GM13976 (cell line): ENCODE measurements at regions not wholly inside any gene's neighbourhood (a gene's known extent, or its start where the extent isn't known, plus 50 kb on each side); places are given as distances from the start of the nearest gene placed in this dataset.

Experiments
- DNase-seq: peaks from one replicate; pipeline ENCODE4 v3.0.0; 2012; ENCODE audit warnings: low spot score
- in situ Hi-C: fragments of 300-500 bp; cut with MboI; formaldehyde crosslinking; loops from one replicate; pipeline ENCODE4 v1.12.0; 2022; ENCODE audit warnings: low sequenced_read_pairs, mixed read lengths, inconsistent platforms; ENCODE audit not compliant: unreplicated experiment
- TF ChIP-seq, protein P1 (sequence below): IDR thresholded peaks from 2 replicates; pipeline ENCODE4 v1.5.1; 2012; ENCODE audit warnings: borderline replicate concordance, mild to moderate bottlenecking; ENCODE audit not compliant: insufficient read depth; ENCODE audit errors: extremely low read depth, missing control alignments, control extremely low read depth

DNA sequence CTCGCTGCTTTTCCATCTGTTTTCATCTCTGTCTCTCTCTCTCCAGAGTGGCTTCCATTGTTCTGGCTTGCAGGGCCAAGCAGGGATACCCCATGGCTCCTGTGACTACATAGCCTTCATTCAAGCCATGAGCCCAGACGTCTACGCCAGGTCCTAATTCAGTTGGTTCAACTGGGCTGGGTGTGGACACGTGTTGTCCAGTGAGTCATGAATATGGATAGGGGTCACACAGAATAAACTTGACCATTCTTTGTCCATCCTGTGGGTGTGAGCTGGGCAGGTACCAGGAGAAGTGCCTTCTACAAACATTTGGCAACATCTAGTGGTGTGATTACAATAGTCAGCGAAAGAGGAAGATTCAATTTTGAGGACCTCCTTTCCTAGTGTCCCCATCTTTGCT is 96.9 kb upstream of the ARMC2 start:
- DNase-seq = no peak
- in situ Hi-C loops = no loop called here

DNA sequence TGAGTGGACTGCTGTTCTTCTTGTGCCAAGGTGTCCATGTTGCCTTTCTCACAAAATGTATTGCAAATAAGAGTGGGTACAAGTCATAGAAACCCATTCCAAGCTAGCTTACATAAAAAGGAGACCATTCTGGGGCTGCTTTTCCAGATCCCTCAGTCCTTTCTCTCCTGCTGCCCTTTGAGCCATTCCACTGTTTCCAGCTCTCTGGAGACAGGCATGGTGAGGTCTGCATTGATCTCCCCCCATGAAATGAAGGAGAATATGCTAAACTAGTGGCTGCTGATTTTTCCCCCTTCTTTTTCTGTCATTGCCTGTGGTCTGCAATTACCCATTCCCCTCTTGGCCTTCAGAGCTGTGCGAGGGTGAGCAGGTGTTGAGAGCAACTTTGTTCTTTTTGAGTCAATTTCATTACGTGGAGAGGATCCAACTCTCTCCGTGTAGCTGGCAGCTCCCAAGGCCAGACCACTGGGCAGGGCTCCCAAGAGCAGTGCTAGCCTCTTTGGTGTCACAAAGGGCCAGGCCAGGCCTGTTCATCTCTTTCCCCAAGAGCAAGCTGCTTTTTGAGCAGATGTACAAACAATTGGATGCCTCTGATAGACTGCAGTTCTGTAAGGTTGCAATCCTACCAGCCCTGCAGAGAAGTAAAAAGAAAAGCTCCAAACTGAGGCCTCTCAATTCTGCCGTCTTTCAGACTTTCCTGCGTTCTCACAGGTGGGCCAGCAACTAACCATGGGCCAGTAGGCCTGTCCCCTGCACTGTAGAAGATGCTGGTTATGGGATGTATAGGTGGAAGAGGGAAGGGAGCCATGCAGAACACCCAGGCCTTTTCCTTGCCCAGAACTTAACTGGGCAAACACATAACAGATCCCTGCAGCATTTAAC is 96.1 kb upstream of the ARMC2 start:
- no peak for DNase-seq
- in situ Hi-C loops = no loop called here
- TF ChIP-seq, protein P1, sequence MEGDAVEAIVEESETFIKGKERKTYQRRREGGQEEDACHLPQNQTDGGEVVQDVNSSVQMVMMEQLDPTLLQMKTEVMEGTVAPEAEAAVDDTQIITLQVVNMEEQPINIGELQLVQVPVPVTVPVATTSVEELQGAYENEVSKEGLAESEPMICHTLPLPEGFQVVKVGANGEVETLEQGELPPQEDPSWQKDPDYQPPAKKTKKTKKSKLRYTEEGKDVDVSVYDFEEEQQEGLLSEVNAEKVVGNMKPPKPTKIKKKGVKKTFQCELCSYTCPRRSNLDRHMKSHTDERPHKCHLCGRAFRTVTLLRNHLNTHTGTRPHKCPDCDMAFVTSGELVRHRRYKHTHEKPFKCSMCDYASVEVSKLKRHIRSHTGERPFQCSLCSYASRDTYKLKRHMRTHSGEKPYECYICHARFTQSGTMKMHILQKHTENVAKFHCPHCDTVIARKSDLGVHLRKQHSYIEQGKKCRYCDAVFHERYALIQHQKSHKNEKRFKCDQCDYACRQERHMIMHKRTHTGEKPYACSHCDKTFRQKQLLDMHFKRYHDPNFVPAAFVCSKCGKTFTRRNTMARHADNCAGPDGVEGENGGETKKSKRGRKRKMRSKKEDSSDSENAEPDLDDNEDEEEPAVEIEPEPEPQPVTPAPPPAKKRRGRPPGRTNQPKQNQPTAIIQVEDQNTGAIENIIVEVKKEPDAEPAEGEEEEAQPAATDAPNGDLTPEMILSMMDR = no peak

More for the DNA sequence above, 96.9 kb upstream of the ARMC2 start:
- TF ChIP-seq, protein P1 = no peak

DNA sequence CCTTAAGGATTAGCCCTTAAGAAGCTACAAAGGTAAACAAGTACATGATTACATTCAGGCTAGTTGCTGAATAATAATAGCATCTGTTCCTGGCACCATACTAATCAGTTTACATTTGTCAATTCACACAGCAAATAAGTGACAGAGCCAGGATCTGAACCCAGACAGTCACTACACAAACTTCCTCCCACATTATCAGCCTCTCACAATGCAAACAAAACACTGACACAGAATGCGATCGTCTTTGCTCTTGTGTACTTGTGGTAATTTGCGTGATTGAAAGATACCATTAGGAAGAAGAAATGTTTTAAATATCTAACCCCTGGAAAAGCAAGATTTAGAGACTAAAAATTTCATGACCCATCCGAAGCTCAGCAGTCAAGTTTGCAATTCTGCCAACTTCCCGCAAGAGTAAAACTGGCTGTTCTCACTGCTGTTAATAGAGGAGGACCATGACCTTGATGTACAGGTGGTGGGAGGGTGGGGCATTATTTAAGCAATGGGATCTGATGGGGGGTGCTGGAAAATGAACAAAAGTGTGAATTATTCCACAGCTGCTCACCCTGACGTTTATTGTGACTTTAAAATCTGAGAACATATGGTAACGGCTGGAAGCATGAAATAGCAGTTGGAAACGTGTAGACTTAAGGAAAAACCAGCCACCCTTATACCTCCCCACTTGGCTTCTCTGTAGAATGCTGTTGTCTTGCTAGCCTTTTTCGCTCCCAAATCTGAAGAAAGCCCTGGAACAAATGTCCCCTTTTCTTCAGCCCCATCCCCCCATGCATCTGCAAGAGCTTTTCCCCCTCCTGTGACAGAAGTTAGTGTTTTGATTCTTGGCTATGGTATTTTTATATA is 95.3 kb upstream of the ARMC2 start:
- no peak for DNase-seq
- TF ChIP-seq, protein P1 = no peak
- in situ Hi-C loops = no loop called here

DNA sequence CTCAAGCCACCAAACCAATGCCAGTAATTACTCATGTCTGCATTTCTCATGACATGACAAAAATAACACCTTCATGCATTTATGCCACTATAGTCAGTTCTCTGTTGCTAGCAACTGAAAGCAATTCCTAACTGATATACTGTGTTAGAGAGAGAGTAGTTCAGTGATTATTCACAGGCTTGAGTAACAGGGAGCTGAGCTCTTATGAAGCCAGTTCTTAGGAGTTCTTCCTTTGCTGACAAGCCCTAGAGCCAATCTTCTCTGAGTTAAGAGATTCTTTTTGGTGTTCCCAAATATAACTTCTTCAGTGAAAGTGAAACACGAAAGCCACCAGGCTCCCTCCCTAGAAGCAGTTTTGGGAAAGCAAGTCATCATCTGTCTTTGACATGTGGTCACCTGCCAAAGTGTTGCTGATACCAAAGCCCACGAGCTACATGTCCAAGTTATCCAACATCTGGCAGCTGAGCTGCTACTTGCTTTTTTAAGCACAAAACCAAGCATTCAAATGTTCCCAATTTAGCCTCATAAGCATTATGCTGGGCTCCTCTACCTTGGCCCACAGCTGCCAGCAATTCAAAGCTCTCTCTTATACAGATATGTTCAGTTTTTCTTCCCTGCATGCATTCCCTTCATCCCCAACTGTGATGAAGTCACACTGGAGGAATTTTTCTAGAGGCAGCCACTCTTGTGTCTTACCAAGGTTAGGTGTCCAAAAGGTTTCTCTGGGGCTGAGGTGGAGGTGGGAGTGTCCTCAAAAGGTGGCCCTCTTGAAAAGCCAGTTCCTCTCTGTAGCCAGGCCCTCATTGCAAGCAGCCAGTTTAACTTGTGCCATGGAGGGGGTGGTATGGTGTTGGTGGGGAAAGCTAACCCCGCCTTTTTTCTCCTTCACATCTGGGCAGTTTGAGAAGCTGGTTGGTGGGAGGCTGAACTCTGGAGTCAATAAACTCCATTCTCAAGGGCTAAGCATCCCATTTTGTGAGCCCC is 92.7 kb upstream of the ARMC2 start:
- in situ Hi-C loops = no loop called here
- TF ChIP-seq, protein P1 = no peak
- no peak for DNase-seq

DNA sequence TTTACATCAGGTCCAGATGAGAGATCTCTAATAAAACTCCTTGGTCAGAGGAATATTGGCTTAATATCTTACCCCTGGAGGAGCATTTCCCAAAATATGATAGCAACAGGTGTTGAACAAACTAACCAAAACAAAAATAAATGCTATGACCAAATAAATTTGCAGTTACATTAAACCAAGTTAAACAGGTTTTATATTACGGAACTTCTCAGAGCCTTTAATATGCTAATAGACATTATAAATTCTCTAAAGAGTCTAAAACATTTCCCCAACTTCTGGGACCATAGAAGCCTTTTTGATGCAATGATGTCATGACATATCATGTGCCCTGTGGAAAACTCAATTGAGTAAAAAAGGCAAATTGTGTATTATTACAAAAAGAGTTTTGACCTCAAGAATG is 90.9 kb upstream of the ARMC2 start:
- DNase-seq = no peak
- in situ Hi-C loops = no loop called here
- TF ChIP-seq, protein P1 = no peak

DNA sequence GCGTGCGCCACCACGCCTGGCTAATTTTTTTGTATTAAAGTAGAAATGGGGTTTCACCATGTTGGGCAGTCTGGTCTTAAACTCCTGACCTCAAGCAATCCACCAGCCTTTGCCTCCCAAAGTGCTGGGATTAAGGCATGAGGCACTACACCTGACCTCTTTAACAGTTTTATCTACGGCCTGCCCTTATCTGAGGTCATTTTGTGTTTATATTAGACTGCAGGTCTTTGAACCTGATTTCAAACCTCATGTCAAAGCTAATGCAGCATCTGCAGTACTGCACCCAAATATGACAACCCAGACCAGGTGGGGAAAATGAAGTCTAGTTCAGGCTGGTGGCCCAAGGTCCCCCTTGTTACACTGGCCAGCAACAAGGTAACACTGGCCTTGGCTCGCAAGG is 89.3 kb upstream of the ARMC2 start:
- TF ChIP-seq, protein P1 = no peak
- no peak for DNase-seq
- in situ Hi-C loops = no loop called here
